Fibroblast of villous mesenchyme (primary cell): ENCODE measurements at regions not wholly inside any gene's neighbourhood (a gene's known extent, or its start where the extent isn't known, plus 50 kb on each side); places are given as distances from the start of the nearest gene placed in this dataset.

Experiments used
- DNase-seq: peaks from one replicate; pipeline ENCODE4 v3.0.0-alpha.2; 2010; ENCODE audit warnings: low read depth
- H3K4me3 ChIP-seq: 2 replicates; pipeline ENCODE4 v1.5.1; 2011; ENCODE audit warnings: low read depth, mild to moderate bottlenecking, low read length
- CTCF ChIP-seq: IDR thresholded peaks from 2 replicates; pipeline ENCODE4 v1.5.1; 2012; ENCODE audit warnings: low read depth, mild to moderate bottlenecking, low read length; ENCODE audit not compliant: insufficient read depth

GRCh38 chrX:35675151-35675550, 123.0 kb upstream of the MAGEB16 start:
- TF ChIP-seq CTCF, result no peak
- H3K4me3 ChIP-seq, result no peak overlapping the region
- no peak for DNase-seq

- DNase-seq, result no peak
- no peak for TF ChIP-seq CTCF
- H3K4me3 ChIP-seq, result no peak overlapping the region
Observed at GRCh38 chrX:35680940-35681346, 117.2 kb upstream of the MAGEB16 start.

GRCh38 chrX:35682476-35682875, 115.7 kb upstream of the MAGEB16 start:
- no peak for TF ChIP-seq CTCF
- no peak for DNase-seq

GRCh38 chrX:35696760-35697234, 101.3 kb upstream of the MAGEB16 start:
- DNase-seq, result no peak
- H3K4me3 ChIP-seq, result no peak overlapping the region
- TF ChIP-seq CTCF, result no peak

More at GRCh38 chrX:35682476-35682875, 115.7 kb upstream of the MAGEB16 start:
- no peak overlapping the region for H3K4me3 ChIP-seq

GRCh38 chrX:35699642-35700041, 98.5 kb upstream of the MAGEB16 start:
- TF ChIP-seq CTCF, result no peak
- DNase-seq, result no peak

GRCh38 chrX:35700121-35700520, 98.0 kb upstream of the MAGEB16 start:
- TF ChIP-seq CTCF, result no peak
- H3K4me3 ChIP-seq, result no peak overlapping the region
- no peak for DNase-seq

More at GRCh38 chrX:35699642-35700041, 98.5 kb upstream of the MAGEB16 start:
- H3K4me3 ChIP-seq, result no peak overlapping the region

GRCh38 chrX:35711281-35711680, 86.9 kb upstream of the MAGEB16 start:
- TF ChIP-seq CTCF, result no peak
- no peak overlapping the region for H3K4me3 ChIP-seq
- peak; percentile 8 for DNase-seq
